Activated B cell treated with CpG ODN at 0.5 μM for 24 hours (primary cell): ENCODE measurements at regions not wholly inside any gene's neighbourhood (a gene's known extent, or its start where the extent isn't known, plus 50 kb on each side); places are given as distances from the start of the nearest gene placed in this dataset.

Experiments used
- ATAC-seq: fragments of 200-7000 bp; cut with Tn5 transposase; one replicate; pipeline ENCODE4 v1.10.0; 2021; ENCODE audit warnings: low read depth, mild to moderate bottlenecking, moderate library complexity
- CTCF ChIA-PET: fragments of 350-600 bp; sonication (Branson Sonifier 250); formaldehyde crosslinking; loops from one replicate; lab custom pipeline; 2021; ENCODE audit warnings: antibody characterized with exemption; lab: Charles Lee
- POLR2A ChIA-PET: fragments of 350-600 bp; sonication (Branson Sonifier 250); formaldehyde crosslinking; loops from one replicate; lab custom pipeline; 2021; ENCODE audit warnings: antibody characterized with exemption; lab: Charles Lee
- DNase-seq: peaks from one replicate; pipeline ENCODE4 v3.0.0; 2022
- H3K27ac Mint-ChIP-seq: one replicate; pipeline ENCODE4 v1.8.0; 2020; ENCODE audit warnings: mixed read lengths
- H3K27me3 Mint-ChIP-seq: one replicate; pipeline ENCODE4 v1.8.0; 2021; ENCODE audit warnings: mixed read lengths
- H3K36me3 Mint-ChIP-seq: one replicate; pipeline ENCODE4 v1.8.0; 2021; ENCODE audit warnings: low read depth, mixed read lengths
- H3K4me1 Mint-ChIP-seq: one replicate; pipeline ENCODE4 v1.8.0; 2021; ENCODE audit warnings: mixed read lengths
- H3K4me3 Mint-ChIP-seq: one replicate; pipeline ENCODE4 v1.8.0; 2020; ENCODE audit warnings: mild to moderate bottlenecking, mixed read lengths
- H3K9me3 Mint-ChIP-seq: one replicate; pipeline ENCODE4 v1.8.0; 2020; ENCODE audit warnings: mixed read lengths
- intact Hi-C: fragments of 100-400 bp; cut with micrococcal nuclease; formaldehyde crosslinking; loops from one replicate; pipeline ENCODE4 v1.15.1; 2024
- TF ChIP-seq, protein P1 (sequence below): fragments of 200-600 bp; IDR thresholded peaks from one replicate; pipeline ENCODE4 v1.8.0; 2022; ENCODE audit warnings: antibody characterized with exemption, mild to moderate bottlenecking

DNA sequence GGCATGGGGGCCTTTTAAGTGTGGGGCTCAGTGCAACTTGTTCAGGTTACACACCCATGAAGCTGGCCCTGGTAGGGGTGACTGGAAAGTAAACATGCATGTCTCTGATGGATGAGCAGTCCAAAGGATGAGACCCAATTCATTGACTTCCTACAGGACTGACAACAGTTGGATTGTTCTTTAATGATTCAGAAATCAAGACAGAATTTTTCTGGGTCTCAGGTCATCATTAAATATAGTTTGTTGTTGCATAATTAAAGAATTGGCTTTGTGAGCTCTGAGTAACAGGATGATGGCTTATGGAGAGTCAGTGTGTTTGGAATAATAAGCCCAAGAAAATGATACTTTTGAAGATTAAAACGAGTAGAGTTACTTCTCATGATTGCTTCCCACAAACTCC lies 604.2 kb upstream of the CLINT1 start:
- POLR2A ChIA-PET: no interaction called here
- CTCF ChIA-PET: no interaction called here
- no peak for ATAC-seq
- no peaks in the 10 kb centered on the region for H3K36me3 Mint-ChIP-seq
- TF ChIP-seq, protein P1, sequence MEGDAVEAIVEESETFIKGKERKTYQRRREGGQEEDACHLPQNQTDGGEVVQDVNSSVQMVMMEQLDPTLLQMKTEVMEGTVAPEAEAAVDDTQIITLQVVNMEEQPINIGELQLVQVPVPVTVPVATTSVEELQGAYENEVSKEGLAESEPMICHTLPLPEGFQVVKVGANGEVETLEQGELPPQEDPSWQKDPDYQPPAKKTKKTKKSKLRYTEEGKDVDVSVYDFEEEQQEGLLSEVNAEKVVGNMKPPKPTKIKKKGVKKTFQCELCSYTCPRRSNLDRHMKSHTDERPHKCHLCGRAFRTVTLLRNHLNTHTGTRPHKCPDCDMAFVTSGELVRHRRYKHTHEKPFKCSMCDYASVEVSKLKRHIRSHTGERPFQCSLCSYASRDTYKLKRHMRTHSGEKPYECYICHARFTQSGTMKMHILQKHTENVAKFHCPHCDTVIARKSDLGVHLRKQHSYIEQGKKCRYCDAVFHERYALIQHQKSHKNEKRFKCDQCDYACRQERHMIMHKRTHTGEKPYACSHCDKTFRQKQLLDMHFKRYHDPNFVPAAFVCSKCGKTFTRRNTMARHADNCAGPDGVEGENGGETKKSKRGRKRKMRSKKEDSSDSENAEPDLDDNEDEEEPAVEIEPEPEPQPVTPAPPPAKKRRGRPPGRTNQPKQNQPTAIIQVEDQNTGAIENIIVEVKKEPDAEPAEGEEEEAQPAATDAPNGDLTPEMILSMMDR: no peak
- DNase-seq: no peak
- H3K4me3 Mint-ChIP-seq: no peak overlapping the region
- intact Hi-C loops: no loop called here
- peaks cover 17% of the 10 kb centered on the region for H3K4me1 Mint-ChIP-seq
- no peaks in the 10 kb centered on the region for H3K9me3 Mint-ChIP-seq
- H3K27me3 Mint-ChIP-seq: no peaks in the 10 kb centered on the region
- no peak overlapping the region for H3K27ac Mint-ChIP-seq

DNA sequence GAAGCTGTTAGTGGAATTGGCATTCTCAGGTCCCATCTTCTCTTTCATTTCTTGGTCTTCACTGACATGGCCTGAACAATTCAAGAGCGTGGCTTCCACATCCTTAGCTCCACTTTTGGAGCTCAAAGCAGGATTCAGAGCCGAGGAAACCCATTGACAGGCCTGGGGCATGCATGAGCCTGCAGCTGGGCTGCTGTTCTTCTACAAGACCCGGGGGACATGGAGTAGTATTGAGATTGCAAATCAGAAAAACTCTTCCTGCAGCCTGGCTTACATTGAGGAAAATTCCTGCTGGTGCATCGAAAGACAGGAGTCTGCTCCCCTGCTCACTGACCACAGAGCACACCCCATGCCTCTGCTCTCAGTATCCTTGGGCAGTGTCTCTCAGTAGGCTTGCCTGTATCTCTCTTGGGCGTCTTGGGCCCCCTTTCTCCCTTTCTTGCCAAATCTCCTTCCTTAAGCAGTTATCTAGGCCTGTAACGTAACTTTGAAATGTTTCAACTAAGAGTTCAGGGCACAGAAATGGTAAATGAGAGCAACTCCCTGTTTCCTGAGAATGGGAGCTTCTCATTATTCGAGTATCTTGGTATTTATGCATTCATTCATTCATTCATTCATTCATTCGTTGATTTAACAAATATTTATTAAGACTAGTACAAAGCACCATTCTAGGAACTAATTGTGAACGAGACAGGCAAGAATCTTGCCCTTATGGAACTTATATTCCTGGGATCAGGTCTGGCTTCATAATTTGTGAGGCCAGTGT lies 603.6 kb upstream of the CLINT1 start:
- POLR2A ChIA-PET: no interaction called here
- TF ChIP-seq, protein P1: no peak
- Mint-ChIP-seq H3K36me3 (no peaks in the 10 kb centered on the region), H3K27me3 (no peaks in the 10 kb centered on the region), H3K9me3 (no peaks in the 10 kb centered on the region), H3K27ac (no peak overlapping the region), H3K4me1 (peaks cover 17% of the 10 kb centered on the region), H3K4me3 (no peak overlapping the region)
- CTCF ChIA-PET: no interaction called here
- no peak for ATAC-seq
- DNase-seq: no peak
- intact Hi-C loops: no loop called here

DNA sequence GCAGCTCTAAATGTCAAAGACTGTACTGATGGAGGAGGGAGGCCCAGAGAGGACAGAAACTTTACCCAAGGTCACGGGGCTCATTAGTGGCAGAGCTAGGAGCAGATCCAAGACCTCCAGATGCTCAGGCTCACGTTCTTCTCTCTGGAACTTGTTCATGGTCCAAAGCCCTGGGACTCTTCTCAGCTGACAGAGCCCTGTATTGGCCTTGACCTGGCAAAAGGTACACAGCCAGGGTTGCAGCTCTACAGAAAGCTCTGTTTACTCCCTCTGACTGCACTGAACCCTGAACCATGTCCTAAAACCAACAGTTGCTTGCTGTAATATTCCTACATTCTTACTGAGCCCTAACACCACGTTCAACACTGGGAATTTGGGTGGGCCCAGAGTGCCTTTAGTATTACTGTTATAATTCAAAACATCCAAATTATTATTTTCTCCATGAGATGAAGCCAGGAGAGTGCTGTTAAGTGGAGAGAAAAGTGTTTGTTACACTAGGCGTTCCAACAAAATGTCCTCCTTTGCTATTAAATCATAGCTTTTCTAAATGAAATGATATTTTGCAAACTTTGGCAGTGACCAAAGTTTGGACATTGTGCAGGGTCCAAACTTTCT lies 602.4 kb upstream of the CLINT1 start:
- Mint-ChIP-seq H3K9me3 (no peaks in the 10 kb centered on the region), H3K36me3 (no peaks in the 10 kb centered on the region), H3K27ac (no peak overlapping the region), H3K4me1 (peaks cover 16% of the 10 kb centered on the region), H3K4me3 (no peak overlapping the region), H3K27me3 (no peaks in the 10 kb centered on the region)
- TF ChIP-seq, protein P1: no peak
- ChIA-PET CTCF (no interaction called here), POLR2A (no interaction called here)
- no peak for ATAC-seq
- DNase-seq: no peak
- intact Hi-C loops: no loop called here

DNA sequence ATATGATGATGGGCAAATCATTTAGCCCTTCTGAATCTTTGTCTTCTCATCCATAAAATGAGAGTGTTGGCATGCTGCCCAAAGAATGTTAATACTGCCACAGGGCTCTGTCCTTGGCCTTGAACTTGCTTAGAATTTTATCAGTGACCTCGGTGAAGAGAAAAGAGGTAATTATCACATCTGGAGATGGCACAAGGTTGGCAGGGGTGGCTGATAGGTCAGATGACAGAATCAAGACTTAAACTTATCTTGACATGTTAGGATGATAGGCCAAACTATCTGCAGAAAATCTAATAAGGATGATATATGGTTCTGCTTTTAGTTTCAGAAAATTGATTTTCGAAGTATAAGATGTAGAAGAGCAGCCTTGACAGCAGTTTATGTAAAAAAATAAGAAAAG lies 599.1 kb upstream of the CLINT1 start:
- TF ChIP-seq, protein P1: no peak
- Mint-ChIP-seq H3K27me3 (no peaks in the 10 kb centered on the region), H3K36me3 (no peaks in the 10 kb centered on the region), H3K9me3 (no peaks in the 10 kb centered on the region), H3K4me3 (no peak overlapping the region), H3K4me1 (no peaks in the 10 kb centered on the region), H3K27ac (no peak overlapping the region)
- intact Hi-C loops: no loop called here
- CTCF ChIA-PET: no interaction called here
- DNase-seq (no peak), ATAC-seq (no peak)
- POLR2A ChIA-PET: no interaction called here

DNA sequence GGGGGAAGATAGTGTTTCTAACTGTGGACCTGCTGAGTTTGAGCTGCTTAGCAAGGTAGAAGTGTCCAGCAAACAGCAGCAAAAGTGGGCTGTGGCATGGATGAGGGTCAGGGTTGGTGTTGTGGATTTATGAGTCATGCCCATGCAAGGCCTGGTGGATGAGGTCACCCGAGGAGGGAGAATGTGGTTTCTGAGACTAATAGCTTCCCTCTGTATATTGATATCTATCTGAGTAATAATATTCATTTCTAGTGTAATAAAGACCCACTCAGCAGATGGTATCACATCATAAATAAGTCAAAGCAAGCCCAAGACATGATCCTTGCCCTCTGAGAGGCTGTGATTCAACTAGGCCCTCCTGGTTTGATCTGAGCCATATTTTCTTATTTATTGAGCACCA lies 597.8 kb upstream of the CLINT1 start:
- intact Hi-C loops: no loop called here
- H3K9me3 Mint-ChIP-seq: no peaks in the 10 kb centered on the region
- POLR2A ChIA-PET: no interaction called here
- no peaks in the 10 kb centered on the region for H3K36me3 Mint-ChIP-seq
- no peaks in the 10 kb centered on the region for H3K4me1 Mint-ChIP-seq
- H3K4me3 Mint-ChIP-seq: no peak overlapping the region
- H3K27ac Mint-ChIP-seq: no peak overlapping the region
- CTCF ChIA-PET: no interaction called here
- ATAC-seq (no peak), DNase-seq (no peak)
- H3K27me3 Mint-ChIP-seq: no peaks in the 10 kb centered on the region
- TF ChIP-seq, protein P1: no peak
